Gastrocnemius medialis (tissue), 4 donors: ENCODE measurements at regions not wholly inside any gene's neighbourhood (a gene's known extent, or its start where the extent isn't known, plus 50 kb on each side); places are given as distances from the start of the nearest gene placed in this dataset.

Source experiments
- POLR2A ChIP-seq, 2 donors: fragments of 450-650 bp; IDR thresholded peaks; one replicate each; pipeline ENCODE4 v1.6.1; 2017; ENCODE audit warnings: antibody characterized with exemption in 2 of 2, mild to moderate bottlenecking in 2 of 2, moderate library complexity in 2 of 2
- TF ChIP-seq, protein P1 (sequence below), 5 experiments: fragments of 450-650 bp in 3 of 5; fragments of 200-600 bp in 2 of 5; sonication (generic) in 2 of 5; IDR thresholded peaks in 4 of 5; conservative IDR thresholded peaks in 1 of 5; 1 replicate in 4 of 5; 2 replicates in 1 of 5; pipeline ENCODE4 v1.5.1; 2016 to 2019; ENCODE audit warnings: antibody characterized with exemption in 5 of 5, mild to moderate bottlenecking in 3 of 5, moderate library complexity in 3 of 5

- TF ChIP-seq, protein P1, sequence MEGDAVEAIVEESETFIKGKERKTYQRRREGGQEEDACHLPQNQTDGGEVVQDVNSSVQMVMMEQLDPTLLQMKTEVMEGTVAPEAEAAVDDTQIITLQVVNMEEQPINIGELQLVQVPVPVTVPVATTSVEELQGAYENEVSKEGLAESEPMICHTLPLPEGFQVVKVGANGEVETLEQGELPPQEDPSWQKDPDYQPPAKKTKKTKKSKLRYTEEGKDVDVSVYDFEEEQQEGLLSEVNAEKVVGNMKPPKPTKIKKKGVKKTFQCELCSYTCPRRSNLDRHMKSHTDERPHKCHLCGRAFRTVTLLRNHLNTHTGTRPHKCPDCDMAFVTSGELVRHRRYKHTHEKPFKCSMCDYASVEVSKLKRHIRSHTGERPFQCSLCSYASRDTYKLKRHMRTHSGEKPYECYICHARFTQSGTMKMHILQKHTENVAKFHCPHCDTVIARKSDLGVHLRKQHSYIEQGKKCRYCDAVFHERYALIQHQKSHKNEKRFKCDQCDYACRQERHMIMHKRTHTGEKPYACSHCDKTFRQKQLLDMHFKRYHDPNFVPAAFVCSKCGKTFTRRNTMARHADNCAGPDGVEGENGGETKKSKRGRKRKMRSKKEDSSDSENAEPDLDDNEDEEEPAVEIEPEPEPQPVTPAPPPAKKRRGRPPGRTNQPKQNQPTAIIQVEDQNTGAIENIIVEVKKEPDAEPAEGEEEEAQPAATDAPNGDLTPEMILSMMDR (IDR thresholded peaks at IDR 0.05 in 4 of 5, conservative IDR thresholded peaks at IDR 0.05 in 1 of 5) = no peak
- no peak for TF ChIP-seq POLR2A (IDR thresholded peaks at IDR 0.05)
Observed at GRCh38 chr2:156897548-156897947, 360.0 kb upstream of the GALNT5 start.
